ENCODE measurements at regions not wholly inside any gene's neighbourhood (a gene's known extent, or its start where the extent isn't known, plus 50 kb on each side); places are given as distances from the start of the nearest gene placed in this dataset.
"Not testable (repeated sequence)": the region's sequence is repeated elsewhere in the genome, so short reads cannot be mapped to it uniquely, and the experiment has no call there.

GRCh38 chr20:22838001-22838400 is 197.1 kb upstream of the SSTR4 start:
- DNase-seq (ENCODE audit: insufficient read length) (no peak), FAIRE-seq (no peak)
- TF ChIP-seq POLR2A (IDR thresholded peaks at IDR 0.05; ENCODE audit: low read depth, low read length) (no peak), POLR2AphosphoS5 (IDR thresholded peaks at IDR 0.05; ENCODE audit: low read depth, low read length) (no peak), TAF1 (IDR thresholded peaks at IDR 0.05; ENCODE audit: borderline replicate concordance, low read depth, low read length) (no peak)

GRCh38 chr20:22841846-22842245 is 193.3 kb upstream of the SSTR4 start:
- FAIRE-seq (no peak), DNase-seq (ENCODE audit: insufficient read length) (no peak)
- TF ChIP-seq TAF1 (IDR thresholded peaks at IDR 0.05; ENCODE audit: borderline replicate concordance, low read depth, low read length) (no peak), POLR2A (IDR thresholded peaks at IDR 0.05; ENCODE audit: low read depth, low read length) (no peak), POLR2AphosphoS5 (IDR thresholded peaks at IDR 0.05; ENCODE audit: low read depth, low read length) (no peak)

GRCh38 chr20:22842793-22843192 is 192.3 kb upstream of the SSTR4 start:
- FAIRE-seq (no peak), DNase-seq (ENCODE audit: insufficient read length) (no peak)
- TF ChIP-seq TAF1 (IDR thresholded peaks at IDR 0.05; ENCODE audit: borderline replicate concordance, low read depth, low read length) (no peak), POLR2A (IDR thresholded peaks at IDR 0.05; ENCODE audit: low read depth, low read length) (no peak), POLR2AphosphoS5 (IDR thresholded peaks at IDR 0.05; ENCODE audit: low read depth, low read length) (no peak)

DNA sequence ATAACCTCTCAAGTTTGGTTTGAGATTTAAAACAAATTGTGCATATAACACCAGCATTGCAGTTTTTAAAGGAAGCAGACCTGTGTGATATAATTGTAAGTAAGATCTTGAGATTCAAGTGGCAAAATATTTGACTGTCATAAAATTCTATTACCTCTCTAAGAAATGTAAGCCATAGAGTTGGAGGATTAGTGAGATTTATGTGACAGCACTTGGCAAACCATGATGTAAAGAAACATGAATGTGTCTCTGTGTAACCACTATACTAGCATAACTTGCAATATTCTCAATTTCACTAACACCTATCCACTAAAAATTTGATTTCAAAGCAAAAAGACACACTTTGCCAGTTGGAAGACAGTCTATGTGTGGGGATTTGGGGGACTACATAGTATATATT is 190.2 kb upstream of the SSTR4 start:
- FAIRE-seq (no peak), DNase-seq (ENCODE audit: insufficient read length) (no peak)
- no peak for TF ChIP-seq POLR2A (IDR thresholded peaks at IDR 0.05; ENCODE audit: low read depth, low read length)
- TF ChIP-seq POLR2AphosphoS5 (IDR thresholded peaks at IDR 0.05; ENCODE audit: low read depth, low read length) = no peak
- no peak for TF ChIP-seq TAF1 (IDR thresholded peaks at IDR 0.05; ENCODE audit: borderline replicate concordance, low read depth, low read length)

- no peak for DNase-seq (ENCODE audit: insufficient read length)
- no peak for TF ChIP-seq POLR2AphosphoS5 (IDR thresholded peaks at IDR 0.05; ENCODE audit: low read depth, low read length)
- no peak for TF ChIP-seq TAF1 (IDR thresholded peaks at IDR 0.05; ENCODE audit: borderline replicate concordance, low read depth, low read length)
- TF ChIP-seq POLR2A (IDR thresholded peaks at IDR 0.05; ENCODE audit: low read depth, low read length) = no peak
- no peak for FAIRE-seq
Measured at GRCh38 chr20:22846863-22847262, 188.2 kb upstream of the SSTR4 start.

DNA sequence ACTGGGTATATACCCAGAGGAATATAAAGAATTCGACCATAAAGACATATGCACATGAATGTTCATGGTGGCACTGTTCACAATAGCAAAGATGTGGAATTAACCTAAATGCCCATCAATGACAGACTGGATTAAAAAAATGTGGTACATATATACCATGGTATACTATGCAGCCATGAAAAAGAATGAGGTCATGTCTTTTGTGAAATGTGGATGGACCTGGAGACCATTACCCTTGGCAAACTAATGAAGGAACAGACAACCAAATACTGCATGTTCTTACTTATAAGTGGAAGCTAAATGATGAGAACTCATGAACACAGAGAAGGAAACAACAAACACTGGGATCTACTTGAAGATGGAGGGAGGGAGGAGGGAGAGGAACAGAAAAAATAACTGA is 186.7 kb upstream of the SSTR4 start:
- FAIRE-seq (no peak), DNase-seq (ENCODE audit: insufficient read length) (no peak)
- no peak for TF ChIP-seq POLR2AphosphoS5 (IDR thresholded peaks at IDR 0.05; ENCODE audit: low read depth, low read length)
- TF ChIP-seq POLR2A (IDR thresholded peaks at IDR 0.05; ENCODE audit: low read depth, low read length) = no peak
- no peak for TF ChIP-seq TAF1 (IDR thresholded peaks at IDR 0.05; ENCODE audit: borderline replicate concordance, low read depth, low read length)

GRCh38 chr20:22851679-22852346 is 183.3 kb upstream of the SSTR4 start:
- peak; percentile 44 for FAIRE-seq
- DNase-seq (ENCODE audit: insufficient read length) = not testable (repeated sequence)

GRCh38 chr20:22861231-22861980 is 173.7 kb upstream of the SSTR4 start:
- FAIRE-seq = no peak
- no peak for TF ChIP-seq POLR2AphosphoS5 (IDR thresholded peaks at IDR 0.05; ENCODE audit: low read depth, low read length)
- no peak for DNase-seq (ENCODE audit: insufficient read length)

GRCh38 chr20:22861990-22862389 is 173.1 kb upstream of the SSTR4 start:
- FAIRE-seq (no peak), DNase-seq (ENCODE audit: insufficient read length) (no peak)
- TF ChIP-seq POLR2A (IDR thresholded peaks at IDR 0.05; ENCODE audit: low read depth, low read length) = no peak

GRCh38 chr20:22862671-22863230 is 172.4 kb upstream of the SSTR4 start:
- no peak for TF ChIP-seq POLR2A (IDR thresholded peaks at IDR 0.05; ENCODE audit: low read depth, low read length)
- TF ChIP-seq POLR2AphosphoS5 (IDR thresholded peaks at IDR 0.05; ENCODE audit: low read depth, low read length) = no peak
- no peak for TF ChIP-seq TAF1 (IDR thresholded peaks at IDR 0.05; ENCODE audit: borderline replicate concordance, low read depth, low read length)
- DNase-seq (ENCODE audit: insufficient read length) (no peak), FAIRE-seq (no peak)

- TF ChIP-seq POLR2A (IDR thresholded peaks at IDR 0.05; ENCODE audit: low read depth, low read length) (no peak), POLR2AphosphoS5 (IDR thresholded peaks at IDR 0.05; ENCODE audit: low read depth, low read length) (no peak), TAF1 (IDR thresholded peaks at IDR 0.05; ENCODE audit: borderline replicate concordance, low read depth, low read length) (no peak)
- FAIRE-seq (no peak), DNase-seq (ENCODE audit: insufficient read length) (no peak)
Measured at GRCh38 chr20:22863826-22864225, 171.3 kb upstream of the SSTR4 start.

GRCh38 chr20:22866812-22867341 is 168.2 kb upstream of the SSTR4 start:
- TF ChIP-seq TAF1 (IDR thresholded peaks at IDR 0.05; ENCODE audit: borderline replicate concordance, low read depth, low read length) = no peak
- TF ChIP-seq POLR2A (IDR thresholded peaks at IDR 0.05; ENCODE audit: low read depth, low read length) = no peak
- TF ChIP-seq POLR2AphosphoS5 (IDR thresholded peaks at IDR 0.05; ENCODE audit: low read depth, low read length) = no peak
- DNase-seq (ENCODE audit: insufficient read length) (no peak), FAIRE-seq (no peak)

Measured in GM12892 (cell line).